Thoracic aorta (tissue), 2 donors: ENCODE measurements at regions not wholly inside any gene's neighbourhood (a gene's known extent, or its start where the extent isn't known, plus 50 kb on each side); places are given as distances from the start of the nearest gene placed in this dataset.
"Not testable (repeated sequence)": the region's sequence is repeated elsewhere in the genome, so short reads cannot be mapped to it uniquely, and the experiment has no call there.

ENCODE experiments used
- ATAC-seq: fragments of 150-250 bp; one replicate; pipeline ENCODE4 v1.8.0; 2017; ENCODE audit warnings: low read depth; ENCODE audit not compliant: insufficient number of reproducible peaks, low FRiP score
- DNase-seq: peaks from one replicate; pipeline ENCODE4 v3.0.0-alpha.2; 2020; ENCODE audit warnings: low spot score
- H3K27ac ChIP-seq, 2 donors: fragments of 200-600 bp; sonication (generic); 1 replicate in 1 of 2; 2 replicates in 1 of 2; pipeline ENCODE4 v1.5.1; 2016; ENCODE audit warnings: mild to moderate bottlenecking in 2 of 2, moderate library complexity in 2 of 2
- H3K27me3 ChIP-seq: fragments of 200-600 bp; sonication (generic); replicated peaks from 2 replicates; pipeline ENCODE4 v1.6.0; 2016; ENCODE audit warnings: mild to moderate bottlenecking; ENCODE audit not compliant: insufficient read depth
- H3K36me3 ChIP-seq: fragments of 200-600 bp; sonication (generic); one replicate; pipeline ENCODE4 v1.5.1; 2016
- H3K4me1 ChIP-seq, 2 donors: fragments of 200-600 bp; sonication (generic); 1 replicate in 1 of 2; 2 replicates in 1 of 2; pipeline versions ENCODE4 v1.5.1 to v1.6.0; 2016; ENCODE audit warnings: low read depth in 2 of 2, mild to moderate bottlenecking in 1 of 2; ENCODE audit not compliant: control insufficient read depth in 1 of 2
- H3K4me3 ChIP-seq: fragments of 200-600 bp; sonication (generic); 2 replicates; pipeline ENCODE4 v1.5.1; 2016; ENCODE audit warnings: mild to moderate bottlenecking
- H3K9me3 ChIP-seq: fragments of 200-600 bp; sonication (generic); 2 replicates; pipeline ENCODE4 v1.5.1; 2016
- CTCF ChIP-seq: fragments of 200-600 bp; sonication (generic); IDR thresholded peaks from one replicate; pipeline ENCODE4 v1.5.1; 2019; ENCODE audit warnings: antibody characterized with exemption

DNA sequence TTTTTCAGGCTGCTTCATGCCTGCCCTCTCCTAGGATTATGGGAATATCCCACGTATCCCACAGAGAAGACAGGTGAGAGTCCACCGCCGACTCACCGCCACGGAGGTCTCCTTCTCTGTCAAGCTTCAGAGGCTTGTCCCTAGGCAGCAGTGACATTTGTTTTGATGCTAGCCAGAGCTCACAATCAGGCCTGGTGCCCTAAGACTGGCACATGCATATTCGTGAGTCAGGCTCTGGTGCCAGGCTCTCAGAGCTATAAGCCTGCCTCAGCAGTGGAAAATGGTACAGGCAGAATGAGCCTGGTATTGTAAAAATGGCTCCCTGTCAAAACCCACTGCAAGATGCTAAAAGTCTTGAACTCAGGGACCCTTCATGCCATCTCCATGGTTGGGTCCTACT is 65.5 kb downstream of the RBMY1A1 start:
- no peak overlapping the region for H3K27ac ChIP-seq
- ATAC-seq (no peak), DNase-seq (no peak)
- H3K4me3 ChIP-seq = no peak overlapping the region
- no peaks in the 10 kb centered on the region for H3K36me3 ChIP-seq
- no peaks in the 10 kb centered on the region for H3K27me3 ChIP-seq
- H3K9me3 ChIP-seq = no peaks in the 10 kb centered on the region
- H3K4me1 ChIP-seq = no peaks in the 10 kb centered on the region
- no peak for TF ChIP-seq CTCF

GRCh38 chrY:21601524-21601923 is 66.8 kb downstream of the RBMY1A1 start:
- Histone ChIP-seq H3K36me3 (no peaks in the 10 kb centered on the region), H3K4me1 (no peaks in the 10 kb centered on the region), H3K27ac (no peak overlapping the region), H3K9me3 (no peaks in the 10 kb centered on the region), H3K27me3 (no peaks in the 10 kb centered on the region), H3K4me3 (no peak overlapping the region)
- no peak for TF ChIP-seq CTCF
- DNase-seq (no peak), ATAC-seq (no peak)

- ATAC-seq = no peak
- peak; percentile 2 for DNase-seq
- no peak for TF ChIP-seq CTCF
- H3K4me1 ChIP-seq = no peaks in the 10 kb centered on the region
- no peak overlapping the region for H3K4me3 ChIP-seq
- no peak overlapping the region for H3K27ac ChIP-seq
- H3K27me3 ChIP-seq = no peaks in the 10 kb centered on the region
- no peaks in the 10 kb centered on the region for H3K9me3 ChIP-seq
- H3K36me3 ChIP-seq = no peaks in the 10 kb centered on the region
Measured at GRCh38 chrY:21602590-21602989, 67.9 kb downstream of the RBMY1A1 start.

GRCh38 chrY:21636137-21636536 is 101.5 kb downstream of the RBMY1A1 start:
- DNase-seq = no peak

DNA sequence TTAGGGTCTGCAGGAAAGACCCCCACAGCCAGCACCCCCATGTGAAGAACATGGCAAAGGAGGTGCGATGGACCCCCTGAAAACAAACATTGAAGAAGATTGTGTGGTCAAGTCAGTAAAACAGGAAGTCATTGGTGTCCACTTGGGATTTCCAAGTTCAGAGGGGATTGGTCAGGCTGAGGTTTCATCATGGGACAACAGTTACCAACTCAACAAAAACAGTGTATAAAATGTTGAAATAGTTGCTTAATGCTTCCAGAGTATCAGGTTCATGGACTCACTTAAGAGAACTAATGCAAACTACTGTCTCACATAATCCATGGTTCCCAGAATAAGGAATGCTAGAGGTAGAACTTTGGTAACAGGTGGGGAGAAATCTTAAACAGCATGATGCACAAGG is 115.8 kb downstream of the RBMY1A1 start:
- TF ChIP-seq CTCF = no peak
- DNase-seq = no peak
- no peak for ATAC-seq
- no peaks in the 10 kb centered on the region for H3K4me1 ChIP-seq
- no peaks in the 10 kb centered on the region for H3K27me3 ChIP-seq
- H3K27ac ChIP-seq = no peak overlapping the region
- H3K4me3 ChIP-seq = no peak overlapping the region
- no peaks in the 10 kb centered on the region for H3K36me3 ChIP-seq
- no peaks in the 10 kb centered on the region for H3K9me3 ChIP-seq

More at GRCh38 chrY:21636137-21636536, 101.5 kb downstream of the RBMY1A1 start:
- Histone ChIP-seq H3K36me3 (no peaks in the 10 kb centered on the region), H3K9me3 (no peaks in the 10 kb centered on the region), H3K4me3 (no peak overlapping the region), H3K4me1 (no peaks in the 10 kb centered on the region), H3K27ac (no peak overlapping the region), H3K27me3 (no peaks in the 10 kb centered on the region)
- no peak for TF ChIP-seq CTCF
- ATAC-seq = no peak

DNA sequence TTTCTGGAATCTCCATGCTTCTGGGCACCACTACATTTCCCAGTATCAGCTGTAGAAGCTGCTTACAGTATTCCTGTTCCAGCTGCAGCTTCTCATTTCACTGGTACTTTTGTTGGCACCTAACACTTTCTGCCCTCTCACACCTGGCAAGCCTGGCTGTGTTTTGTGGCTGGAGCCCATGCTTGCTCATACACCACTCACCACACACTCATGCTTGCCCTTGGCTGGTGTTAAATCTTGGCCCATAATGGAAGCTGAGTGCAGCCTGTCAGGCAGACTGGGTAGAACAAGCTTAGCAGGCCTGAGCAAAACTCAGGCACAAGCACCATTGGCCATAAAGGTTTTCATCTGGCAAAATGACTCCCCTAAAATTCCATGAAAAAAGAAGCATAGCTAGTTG is 124.4 kb downstream of the RBMY1A1 start:
- not testable (repeated sequence) for H3K4me3 ChIP-seq, H3K4me1 ChIP-seq, H3K36me3 ChIP-seq, H3K27me3 ChIP-seq, H3K27ac ChIP-seq, DNase-seq, H3K9me3 ChIP-seq, ATAC-seq

- H3K4me3 ChIP-seq, H3K27me3 ChIP-seq, H3K9me3 ChIP-seq, H3K36me3 ChIP-seq, H3K27ac ChIP-seq, H3K4me1 ChIP-seq, DNase-seq, ATAC-seq: not testable (repeated sequence)
Measured at GRCh38 chrY:21679590-21679989, 144.9 kb downstream of the RBMY1A1 start.

- H3K27ac ChIP-seq, H3K27me3 ChIP-seq, H3K36me3 ChIP-seq, H3K4me1 ChIP-seq, ATAC-seq, DNase-seq, H3K9me3 ChIP-seq, H3K4me3 ChIP-seq: not testable (repeated sequence)
Measured at GRCh38 chrY:21686369-21686768, 151.7 kb downstream of the RBMY1A1 start.
